Testis (tissue), 2 donors: ENCODE measurements at regions not wholly inside any gene's neighbourhood (a gene's known extent, or its start where the extent isn't known, plus 50 kb on each side); places are given as distances from the start of the nearest gene placed in this dataset.

Source experiments
- CTCF ChIP-seq, 3 experiments: fragments of 450-650 bp in 2 of 3; fragments of 200-600 bp in 1 of 3; sonication (generic) in 1 of 3; IDR thresholded peaks; one replicate each; pipeline ENCODE4 v1.5.1; 2016 to 2019; ENCODE audit warnings: antibody characterized with exemption in 3 of 3, mild to moderate bottlenecking in 2 of 3, moderate library complexity in 1 of 3
- POLR2A ChIP-seq: fragments of 450-650 bp; IDR thresholded peaks from one replicate; pipeline ENCODE4 v1.6.1; 2017; ENCODE audit warnings: antibody characterized with exemption, mild to moderate bottlenecking, moderate library complexity

- TF ChIP-seq CTCF (IDR thresholded peaks at IDR 0.05) (no peak), POLR2A (no peak)
These were observed 95.8 kb downstream of the SPP2 start for GRCh38 chr2:234146087-234146826.
